ENCODE measurements at regions not wholly inside any gene's neighbourhood (a gene's known extent, or its start where the extent isn't known, plus 50 kb on each side); places are given as distances from the start of the nearest gene placed in this dataset.
"Not testable (repeated sequence)": the region's sequence is repeated elsewhere in the genome, so short reads cannot be mapped to it uniquely, and the experiment has no call there.

GRCh38 chr10:9126728-9127127 lies 1072.2 kb downstream of the GATA3 start:
- Histone ChIP-seq H3K4me1 (ENCODE audit: control insufficient read depth in 5 of 5, insufficient read depth in 5 of 5, low read length in 5 of 5) (no peaks in the 10 kb centered on the region), H3K9me3 (ENCODE audit: control insufficient read depth in 5 of 5, low read length in 5 of 5) (peaks cover 0 to under 1% (median 0%) of the 10 kb centered on the region in 5 donors), H3K9ac (ENCODE audit: low read length in 5 of 5) (no peak overlapping the region), H3K27me3 (ENCODE audit: control insufficient read depth in 5 of 5, insufficient read depth in 4 of 5, low read length in 5 of 5) (no peaks in the 10 kb centered on the region), H3K27ac (ENCODE audit: low read depth, low read length) (no peak overlapping the region), H3K36me3 (ENCODE audit: control insufficient read depth in 5 of 5, insufficient read depth in 5 of 5, low read length in 5 of 5) (no peaks in the 10 kb centered on the region), H3K4me3 (ENCODE audit: low read depth in 1 of 5, low read length in 5 of 5) (no peak overlapping the region)

- Histone ChIP-seq H3K27ac (ENCODE audit: low read depth, low read length) (no peak overlapping the region), H3K27me3 (ENCODE audit: control insufficient read depth in 5 of 5, insufficient read depth in 4 of 5, low read length in 5 of 5) (no peaks in the 10 kb centered on the region), H3K36me3 (ENCODE audit: control insufficient read depth in 5 of 5, insufficient read depth in 5 of 5, low read length in 5 of 5) (no peaks in the 10 kb centered on the region), H3K9ac (ENCODE audit: low read length in 5 of 5) (no peak overlapping the region), H3K4me3 (ENCODE audit: low read depth in 1 of 5, low read length in 5 of 5) (no peak overlapping the region), H3K9me3 (ENCODE audit: control insufficient read depth in 5 of 5, low read length in 5 of 5) (peaks cover 0 to under 1% (median 0%) of the 10 kb centered on the region in 5 donors), H3K4me1 (ENCODE audit: control insufficient read depth in 5 of 5, insufficient read depth in 5 of 5, low read length in 5 of 5) (no peaks in the 10 kb centered on the region)
Measured at GRCh38 chr10:9137368-9137767, 1082.9 kb downstream of the GATA3 start.

GRCh38 chr10:9138829-9139228 lies 1084.3 kb downstream of the GATA3 start:
- H3K9me3 ChIP-seq (ENCODE audit: control insufficient read depth in 5 of 5, low read length in 5 of 5); H3K36me3 ChIP-seq (ENCODE audit: control insufficient read depth in 5 of 5, insufficient read depth in 5 of 5, low read length in 5 of 5); H3K4me3 ChIP-seq (ENCODE audit: low read depth in 1 of 5, low read length in 5 of 5); H3K9ac ChIP-seq (ENCODE audit: low read length in 5 of 5); H3K27me3 ChIP-seq (ENCODE audit: control insufficient read depth in 5 of 5, insufficient read depth in 4 of 5, low read length in 5 of 5); H3K27ac ChIP-seq (ENCODE audit: low read depth, low read length); H3K4me1 ChIP-seq (ENCODE audit: control insufficient read depth in 5 of 5, insufficient read depth in 5 of 5, low read length in 5 of 5): not testable (repeated sequence)

GRCh38 chr10:9140373-9140772 lies 1085.9 kb downstream of the GATA3 start:
- no peaks in the 10 kb centered on the region for H3K4me1 ChIP-seq (ENCODE audit: control insufficient read depth in 5 of 5, insufficient read depth in 5 of 5, low read length in 5 of 5)
- H3K36me3 ChIP-seq (ENCODE audit: control insufficient read depth in 5 of 5, insufficient read depth in 5 of 5, low read length in 5 of 5) = no peaks in the 10 kb centered on the region
- no peaks in the 10 kb centered on the region for H3K27me3 ChIP-seq (ENCODE audit: control insufficient read depth in 5 of 5, insufficient read depth in 4 of 5, low read length in 5 of 5)
- H3K9me3 ChIP-seq (ENCODE audit: control insufficient read depth in 5 of 5, low read length in 5 of 5) = no peaks in the 10 kb centered on the region
- no peak overlapping the region for H3K4me3 ChIP-seq (ENCODE audit: low read depth in 1 of 5, low read length in 5 of 5)
- no peak overlapping the region for H3K9ac ChIP-seq (ENCODE audit: low read length in 5 of 5)
- H3K27ac ChIP-seq (ENCODE audit: low read depth, low read length) = no peak overlapping the region

- H3K27me3 ChIP-seq (ENCODE audit: control insufficient read depth in 5 of 5, insufficient read depth in 4 of 5, low read length in 5 of 5) = no peaks in the 10 kb centered on the region
- H3K27ac ChIP-seq (ENCODE audit: low read depth, low read length) = no peak overlapping the region
- H3K4me1 ChIP-seq (ENCODE audit: control insufficient read depth in 5 of 5, insufficient read depth in 5 of 5, low read length in 5 of 5) = no peaks in the 10 kb centered on the region
- no peak overlapping the region for H3K9ac ChIP-seq (ENCODE audit: low read length in 5 of 5)
- H3K9me3 ChIP-seq (ENCODE audit: control insufficient read depth in 5 of 5, low read length in 5 of 5) = peaks cover 0 to 2% (median 0%) of the 10 kb centered on the region in 5 donors
- no peaks in the 10 kb centered on the region for H3K36me3 ChIP-seq (ENCODE audit: control insufficient read depth in 5 of 5, insufficient read depth in 5 of 5, low read length in 5 of 5)
- no peak overlapping the region for H3K4me3 ChIP-seq (ENCODE audit: low read depth in 1 of 5, low read length in 5 of 5)
Measured at GRCh38 chr10:9147475-9147874, 1093.0 kb downstream of the GATA3 start.

GRCh38 chr10:9149134-9149533 lies 1094.6 kb downstream of the GATA3 start:
- Histone ChIP-seq H3K9me3 (ENCODE audit: control insufficient read depth in 5 of 5, low read length in 5 of 5) (peaks cover 0 to 2% (median 0%) of the 10 kb centered on the region in 5 donors), H3K27me3 (ENCODE audit: control insufficient read depth in 5 of 5, insufficient read depth in 4 of 5, low read length in 5 of 5) (no peaks in the 10 kb centered on the region), H3K27ac (ENCODE audit: low read depth, low read length) (no peak overlapping the region), H3K4me3 (ENCODE audit: low read depth in 1 of 5, low read length in 5 of 5) (no peak overlapping the region), H3K9ac (ENCODE audit: low read length in 5 of 5) (no peak overlapping the region), H3K36me3 (ENCODE audit: control insufficient read depth in 5 of 5, insufficient read depth in 5 of 5, low read length in 5 of 5) (no peaks in the 10 kb centered on the region), H3K4me1 (ENCODE audit: control insufficient read depth in 5 of 5, insufficient read depth in 5 of 5, low read length in 5 of 5) (no peaks in the 10 kb centered on the region)

- not testable (repeated sequence) for H3K4me1 ChIP-seq (ENCODE audit: control insufficient read depth in 5 of 5, insufficient read depth in 5 of 5, low read length in 5 of 5); H3K36me3 ChIP-seq (ENCODE audit: control insufficient read depth in 5 of 5, insufficient read depth in 5 of 5, low read length in 5 of 5); H3K27me3 ChIP-seq (ENCODE audit: control insufficient read depth in 5 of 5, insufficient read depth in 4 of 5, low read length in 5 of 5)
Measured at GRCh38 chr10:9153057-9153456, 1098.6 kb downstream of the GATA3 start.

GRCh38 chr10:9157656-9158055 lies 1103.2 kb downstream of the GATA3 start:
- Histone ChIP-seq H3K9me3 (ENCODE audit: control insufficient read depth in 5 of 5, low read length in 5 of 5) (peaks cover 0 to 5% (median 3%) of the 10 kb centered on the region in 5 donors), H3K27me3 (ENCODE audit: control insufficient read depth in 5 of 5, insufficient read depth in 4 of 5, low read length in 5 of 5) (no peaks in the 10 kb centered on the region), H3K9ac (ENCODE audit: low read length in 5 of 5) (no peak overlapping the region), H3K4me1 (ENCODE audit: control insufficient read depth in 5 of 5, insufficient read depth in 5 of 5, low read length in 5 of 5) (no peaks in the 10 kb centered on the region), H3K4me3 (ENCODE audit: low read depth in 1 of 5, low read length in 5 of 5) (no peak overlapping the region), H3K36me3 (ENCODE audit: control insufficient read depth in 5 of 5, insufficient read depth in 5 of 5, low read length in 5 of 5) (no peaks in the 10 kb centered on the region), H3K27ac (ENCODE audit: low read depth, low read length) (no peak overlapping the region)

More at GRCh38 chr10:9153057-9153456, 1098.6 kb downstream of the GATA3 start:
- H3K9me3 ChIP-seq (ENCODE audit: control insufficient read depth in 5 of 5, low read length in 5 of 5); H3K27ac ChIP-seq (ENCODE audit: low read depth, low read length); H3K9ac ChIP-seq (ENCODE audit: low read length in 5 of 5); H3K4me3 ChIP-seq (ENCODE audit: low read depth in 1 of 5, low read length in 5 of 5): not testable (repeated sequence)

GRCh38 chr10:9158675-9159074 lies 1104.2 kb downstream of the GATA3 start:
- Histone ChIP-seq H3K36me3 (ENCODE audit: control insufficient read depth in 5 of 5, insufficient read depth in 5 of 5, low read length in 5 of 5) (no peaks in the 10 kb centered on the region), H3K4me3 (ENCODE audit: low read depth in 1 of 5, low read length in 5 of 5) (no peak overlapping the region), H3K9me3 (ENCODE audit: control insufficient read depth in 5 of 5, low read length in 5 of 5) (peaks cover 0 to 5% (median 3%) of the 10 kb centered on the region in 5 donors), H3K4me1 (ENCODE audit: control insufficient read depth in 5 of 5, insufficient read depth in 5 of 5, low read length in 5 of 5) (no peaks in the 10 kb centered on the region), H3K9ac (ENCODE audit: low read length in 5 of 5) (no peak overlapping the region), H3K27me3 (ENCODE audit: control insufficient read depth in 5 of 5, insufficient read depth in 4 of 5, low read length in 5 of 5) (no peaks in the 10 kb centered on the region), H3K27ac (ENCODE audit: low read depth, low read length) (no peak overlapping the region)

GRCh38 chr10:9160275-9160674 lies 1105.8 kb downstream of the GATA3 start:
- Histone ChIP-seq H3K9ac (ENCODE audit: low read length in 5 of 5) (no peak overlapping the region), H3K4me1 (ENCODE audit: control insufficient read depth in 5 of 5, insufficient read depth in 5 of 5, low read length in 5 of 5) (no peaks in the 10 kb centered on the region), H3K4me3 (ENCODE audit: low read depth in 1 of 5, low read length in 5 of 5) (no peak overlapping the region), H3K27ac (ENCODE audit: low read depth, low read length) (no peak overlapping the region), H3K36me3 (ENCODE audit: control insufficient read depth in 5 of 5, insufficient read depth in 5 of 5, low read length in 5 of 5) (no peaks in the 10 kb centered on the region), H3K27me3 (ENCODE audit: control insufficient read depth in 5 of 5, insufficient read depth in 4 of 5, low read length in 5 of 5) (no peaks in the 10 kb centered on the region), H3K9me3 (ENCODE audit: control insufficient read depth in 5 of 5, low read length in 5 of 5) (peaks cover 0 to 5% (median 3%) of the 10 kb centered on the region in 5 donors)

- no peak overlapping the region for H3K4me3 ChIP-seq (ENCODE audit: low read depth in 1 of 5, low read length in 5 of 5)
- H3K27me3 ChIP-seq (ENCODE audit: control insufficient read depth in 5 of 5, insufficient read depth in 4 of 5, low read length in 5 of 5) = no peaks in the 10 kb centered on the region
- H3K27ac ChIP-seq (ENCODE audit: low read depth, low read length) = no peak overlapping the region
- H3K4me1 ChIP-seq (ENCODE audit: control insufficient read depth in 5 of 5, insufficient read depth in 5 of 5, low read length in 5 of 5) = no peaks in the 10 kb centered on the region
- H3K36me3 ChIP-seq (ENCODE audit: control insufficient read depth in 5 of 5, insufficient read depth in 5 of 5, low read length in 5 of 5) = no peaks in the 10 kb centered on the region
- H3K9me3 ChIP-seq (ENCODE audit: control insufficient read depth in 5 of 5, low read length in 5 of 5) = peaks cover 0 to 5% (median 3%) of the 10 kb centered on the region in 5 donors
- H3K9ac ChIP-seq (ENCODE audit: low read length in 5 of 5) = no peak overlapping the region
Measured at GRCh38 chr10:9163699-9164098, 1109.2 kb downstream of the GATA3 start.
